ENCODE measurements at regions not wholly inside any gene's neighbourhood (a gene's known extent, or its start where the extent isn't known, plus 50 kb on each side); places are given as distances from the start of the nearest gene placed in this dataset.
A peak's percentile ranks its signal among the peaks of the same experiment; 100 is the strongest.
"Not testable (repeated sequence)": the region's sequence is repeated elsewhere in the genome, so short reads cannot be mapped to it uniquely, and the experiment has no call there.

DNA sequence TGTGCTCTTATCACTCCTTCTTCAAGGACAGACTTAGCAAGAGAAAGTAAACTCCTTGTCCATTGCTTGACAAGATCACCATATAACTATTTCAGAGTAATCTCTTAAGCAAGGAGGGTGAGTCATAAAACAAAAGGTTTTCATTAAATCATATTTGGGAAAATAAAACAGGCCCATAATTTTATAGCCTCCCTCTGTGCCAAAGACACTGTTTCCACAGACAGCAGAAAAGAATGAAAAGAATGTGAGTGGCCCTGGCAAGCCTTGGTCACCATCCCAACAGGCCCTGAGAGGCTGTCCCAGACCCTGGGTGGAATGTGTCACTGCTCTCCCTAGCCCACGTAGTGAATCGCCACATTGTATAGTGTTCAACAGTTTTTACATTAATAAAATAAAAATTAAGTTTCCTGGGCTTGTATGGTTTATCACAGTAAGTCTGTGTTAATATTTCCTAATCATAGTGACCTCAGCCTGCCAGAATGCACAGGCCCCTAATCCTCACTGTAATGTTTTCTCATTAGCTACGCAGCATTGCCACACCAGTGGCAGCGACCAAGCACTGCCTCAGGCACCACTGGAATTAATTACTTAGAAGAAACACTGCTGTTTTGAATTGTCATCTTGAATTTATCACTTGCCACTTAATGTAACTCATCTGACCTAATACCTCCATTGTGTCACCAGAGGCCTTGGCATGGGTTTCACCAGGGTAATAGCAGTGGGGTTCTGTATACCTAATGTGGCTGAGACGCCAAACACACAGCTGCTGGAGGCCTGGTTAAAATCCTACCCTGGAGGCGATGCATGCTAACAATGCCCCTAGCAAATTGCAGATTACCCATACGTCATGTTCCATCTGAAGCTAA, 401.9 kb downstream of the LNPK start:
- DNase-seq: no peak

GRCh38 chr2:175597286-175597685, 404.8 kb downstream of the LNPK start:
- no peak for DNase-seq

DNA sequence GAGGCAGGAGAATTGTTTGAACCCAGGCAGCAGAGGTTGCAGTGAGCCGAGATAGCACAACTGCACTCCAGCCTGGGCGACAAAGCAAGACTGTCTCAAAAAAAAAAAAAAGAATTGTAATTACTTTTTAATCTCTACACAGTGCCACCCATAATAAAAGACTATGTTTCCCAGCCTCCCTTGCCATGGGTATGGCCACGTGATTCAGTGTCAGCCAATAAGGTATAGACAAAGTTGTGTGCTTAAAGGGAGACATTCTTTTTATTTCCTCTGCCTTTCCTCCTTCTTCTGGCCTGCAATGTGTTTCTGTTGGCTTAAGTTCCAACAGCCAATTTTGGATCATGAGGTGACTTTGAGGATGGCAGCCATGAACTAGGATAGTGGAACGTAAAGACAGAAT, 406.9 kb downstream of the LNPK start:
- DNase-seq: no peak

GRCh38 chr2:175593686-175594525, 408.2 kb downstream of the LNPK start:
- not testable (repeated sequence) for DNase-seq

GRCh38 chr2:175588213-175588612, 406.7 kb upstream of the ATP5MC3 start:
- DNase-seq: not testable (repeated sequence)

DNA sequence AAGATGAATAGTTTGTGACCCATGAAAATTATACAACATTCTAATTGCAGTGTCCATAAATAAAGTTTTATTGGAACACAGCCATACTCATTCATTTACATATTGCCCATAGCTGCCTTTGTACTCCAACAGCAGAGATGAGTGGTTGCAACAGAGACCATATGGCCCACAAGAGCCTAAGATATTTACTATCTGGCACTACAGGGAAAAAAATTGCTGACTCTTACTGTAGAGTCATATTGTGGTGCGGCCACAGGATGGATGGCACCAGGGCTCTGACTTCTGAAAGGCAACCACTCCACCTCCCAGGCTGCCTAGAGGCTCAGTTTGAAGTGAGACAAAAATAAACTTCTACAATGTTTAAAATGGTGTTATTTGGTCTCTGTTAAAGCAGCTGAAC, 404.0 kb upstream of the ATP5MC3 start:
- DNase-seq: no peak

DNA sequence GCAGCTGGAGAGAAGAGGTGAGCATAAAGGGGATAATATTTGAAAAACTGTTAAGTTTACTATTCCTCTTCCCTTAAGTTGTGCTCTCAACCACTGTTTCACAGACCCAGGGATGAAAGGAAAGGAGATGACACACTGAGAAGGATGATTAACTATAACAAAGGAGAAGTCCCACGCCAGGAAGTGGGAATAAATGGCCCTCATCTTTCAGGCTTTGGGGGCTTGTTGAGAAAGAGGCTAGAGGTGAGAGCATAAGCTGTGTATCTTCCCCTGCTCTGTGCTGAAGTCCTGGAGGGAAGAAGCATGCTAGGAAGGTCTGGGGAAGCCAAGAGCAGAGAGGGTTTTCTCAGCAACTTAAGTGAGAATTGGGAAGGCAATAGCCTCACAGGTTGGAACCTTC, 399.1 kb upstream of the ATP5MC3 start:
- DNase-seq: no peak

GRCh38 chr2:175579646-175580045, 398.1 kb upstream of the ATP5MC3 start:
- DNase-seq: no peak

GRCh38 chr2:175577368-175577970, 396.0 kb upstream of the ATP5MC3 start:
- no peak for DNase-seq

DNA sequence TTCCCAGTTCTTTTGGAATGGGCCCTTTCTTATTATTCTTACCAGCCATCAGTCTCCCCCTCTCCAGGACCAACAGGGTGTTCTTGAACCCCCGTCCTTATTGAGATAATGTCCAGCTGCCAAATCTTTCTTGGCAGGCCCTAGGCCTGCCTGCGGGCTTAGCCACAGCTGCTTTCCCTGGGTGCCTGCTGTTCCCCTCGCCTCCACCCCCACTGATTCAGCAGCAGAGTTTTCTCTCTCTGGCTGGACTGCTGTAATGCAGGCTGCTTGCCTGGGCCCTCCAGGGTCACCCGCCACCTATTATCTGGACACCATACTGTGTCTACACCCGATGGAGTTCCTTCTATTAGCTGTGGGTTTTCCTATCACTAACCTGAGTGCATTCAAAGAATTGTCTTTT, 395.4 kb upstream of the ATP5MC3 start:
- DNase-seq: no peak

DNA sequence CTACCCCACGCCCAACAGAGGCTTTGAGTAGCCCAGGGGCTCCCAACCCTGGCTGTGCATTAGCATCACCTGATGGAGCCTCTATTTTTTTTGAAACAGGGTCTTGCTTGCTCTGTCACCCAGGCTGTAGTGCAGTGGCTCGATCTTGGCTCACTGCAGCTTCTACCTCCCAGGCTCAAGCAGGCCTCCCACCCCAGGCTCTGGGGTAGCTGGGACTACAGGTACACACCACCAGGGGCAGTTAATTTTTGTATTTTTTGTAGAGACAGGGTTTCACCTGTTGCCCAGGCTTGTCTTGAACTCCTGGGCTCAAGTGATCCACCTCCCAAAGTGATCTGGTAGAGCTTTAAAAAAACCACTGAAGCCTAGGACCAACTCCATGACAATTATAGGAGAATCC, 394.8 kb upstream of the ATP5MC3 start:
- DNase-seq: no peak

- no peak for DNase-seq
Measured at GRCh38 chr2:175575346-175576258, 394.1 kb upstream of the ATP5MC3 start.

DNA sequence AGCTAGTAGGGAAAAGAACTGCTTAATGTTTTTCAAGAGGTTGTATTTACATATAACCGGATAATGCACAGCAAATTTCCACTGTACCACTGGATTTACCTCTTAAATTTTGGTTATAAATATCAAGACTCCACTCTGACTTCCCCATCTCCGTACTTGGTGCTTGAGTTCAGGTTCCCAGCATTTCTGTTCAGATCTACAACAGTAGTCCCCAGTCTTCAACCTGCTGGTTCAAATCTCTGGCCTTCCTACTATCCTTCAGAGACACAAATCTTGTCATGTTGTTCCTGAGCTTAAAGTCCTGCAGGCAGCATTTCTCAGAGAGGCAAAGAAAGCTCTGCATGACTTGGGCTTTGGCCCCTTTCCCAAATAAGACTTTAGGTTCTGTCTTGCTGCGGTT, 392.6 kb upstream of the ATP5MC3 start:
- DNase-seq: no peak

- DNase-seq: peak; percentile 13
Measured at GRCh38 chr2:175571078-175571653, 389.7 kb upstream of the ATP5MC3 start.

- DNase-seq: no peak
Measured at GRCh38 chr2:175568109-175568730, 386.7 kb upstream of the ATP5MC3 start.

DNA sequence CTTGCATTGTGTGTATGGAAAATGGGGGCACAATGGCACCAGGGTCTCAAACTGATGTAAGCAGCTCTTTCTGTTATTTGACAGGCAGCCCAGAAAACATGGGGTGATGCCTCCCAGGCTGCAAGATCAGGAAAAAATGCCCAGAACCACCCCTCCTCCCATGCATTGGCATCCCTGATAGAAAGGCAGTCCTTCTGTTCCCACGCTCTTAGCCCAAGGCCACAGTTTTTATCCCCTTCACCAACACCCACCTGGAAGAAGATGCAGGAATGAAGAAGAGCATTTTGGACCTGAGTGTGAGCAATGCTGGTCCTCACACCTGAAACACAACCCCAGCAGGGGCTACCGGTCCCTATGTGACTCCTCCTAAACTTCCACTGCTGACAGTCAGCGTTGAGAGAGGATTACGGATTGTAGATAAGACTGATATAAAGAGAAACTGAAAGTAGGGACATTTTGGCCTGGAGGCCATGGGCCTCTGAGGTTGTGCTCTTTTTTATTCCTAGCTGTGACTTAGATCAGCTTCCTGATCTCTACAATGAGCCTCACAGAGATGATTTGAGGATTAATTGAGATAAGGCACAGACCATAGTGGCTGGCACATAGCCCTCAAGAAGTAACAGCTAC, 386.0 kb upstream of the ATP5MC3 start:
- no peak for DNase-seq

DNA sequence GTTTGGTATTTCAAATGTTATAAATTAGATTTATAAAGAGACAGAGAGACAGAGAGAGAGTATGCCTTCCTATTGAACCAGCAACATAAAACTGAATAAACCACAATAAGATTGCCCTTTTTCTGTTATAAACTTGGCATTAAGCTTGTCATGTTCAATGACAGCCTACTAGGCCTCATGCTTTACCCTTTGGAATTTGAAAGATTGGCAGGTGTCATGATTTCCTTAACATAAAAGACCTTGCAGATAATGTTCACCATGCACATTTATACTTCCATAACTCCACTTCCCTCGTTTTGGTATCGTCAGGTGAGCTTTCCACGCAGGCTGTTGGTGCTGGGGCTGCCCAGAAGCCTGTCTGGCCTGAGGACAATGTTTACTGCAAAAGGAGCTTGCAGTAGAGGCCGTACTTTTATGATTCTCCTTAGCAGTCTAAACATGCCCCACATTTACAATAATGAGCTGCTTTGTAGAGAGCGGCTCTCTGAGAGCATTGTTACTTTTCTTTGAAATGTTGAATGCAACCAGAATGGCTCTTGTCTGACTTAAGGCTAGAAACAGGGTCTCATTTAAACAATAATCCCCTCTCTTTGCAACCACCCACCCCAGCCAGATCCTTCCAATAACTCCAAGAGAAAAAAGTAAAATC, 379.1 kb upstream of the ATP5MC3 start:
- DNase-seq: no peak

GRCh38 chr2:175559613-175560012, 378.1 kb upstream of the ATP5MC3 start:
- DNase-seq: no peak

GRCh38 chr2:175557810-175558377, 376.4 kb upstream of the ATP5MC3 start:
- DNase-seq: no peak

- no peak for DNase-seq
Measured at GRCh38 chr2:175553910-175554309, 372.4 kb upstream of the ATP5MC3 start.

Data from NCI-H774 (cell line).